NCI-H1105 treated with DMSO at 0.1 percent for 48 hours (cell line): ENCODE measurements at regions not wholly inside any gene's neighbourhood (a gene's known extent, or its start where the extent isn't known, plus 50 kb on each side); places are given as distances from the start of the nearest gene placed in this dataset.

Experiments
- DNase-seq: peaks from one replicate; lab custom pipeline; 2025; lab: John Stamatoyannopoulos, UW

- no peak for DNase-seq
These were observed 53.0 kb downstream of the RASSF10 start for GRCh38 chr11:13062115-13062514.

DNA sequence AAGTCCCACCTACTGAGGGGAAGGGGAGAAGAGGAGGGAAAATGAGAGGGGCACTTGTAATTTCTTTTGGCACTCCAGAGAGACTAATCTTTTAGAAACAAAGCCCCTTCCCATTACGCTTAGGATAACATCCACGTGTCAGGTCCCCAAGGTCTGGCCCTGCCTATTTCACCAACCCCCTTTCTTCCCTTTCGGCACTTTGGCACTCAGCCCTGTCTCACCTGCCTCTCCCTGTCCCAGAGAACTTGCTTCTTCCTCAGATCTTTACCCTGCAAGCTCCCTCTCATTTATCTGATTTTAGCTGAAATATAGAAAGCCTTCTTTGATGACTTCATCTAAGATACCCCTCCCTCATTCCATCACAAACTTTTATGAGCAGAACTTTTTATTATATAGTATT lies 55.5 kb downstream of the RASSF10 start:
- no peak for DNase-seq

GRCh38 chr11:13065200-13065787 lies 56.2 kb downstream of the RASSF10 start:
- no peak for DNase-seq

DNA sequence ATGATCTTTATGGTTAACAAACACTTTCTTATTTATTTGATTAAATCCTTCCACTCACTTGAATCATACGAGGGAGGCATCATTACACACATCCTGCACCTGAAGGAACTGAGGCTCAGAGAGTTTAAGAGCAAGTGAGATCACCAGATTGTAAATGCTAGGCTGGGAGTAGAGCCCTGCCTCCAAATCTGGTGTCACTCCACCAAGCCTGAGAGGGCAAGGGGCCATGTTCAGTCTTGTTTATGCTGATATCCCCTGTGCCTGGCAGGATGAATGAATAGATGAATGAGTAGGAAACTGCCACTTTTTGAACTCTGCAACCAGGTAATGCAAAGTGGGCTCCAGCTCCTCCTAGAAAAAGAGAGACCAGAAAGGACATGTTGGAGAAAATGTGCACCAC lies 59.1 kb downstream of the RASSF10 start:
- DNase-seq, result no peak

DNA sequence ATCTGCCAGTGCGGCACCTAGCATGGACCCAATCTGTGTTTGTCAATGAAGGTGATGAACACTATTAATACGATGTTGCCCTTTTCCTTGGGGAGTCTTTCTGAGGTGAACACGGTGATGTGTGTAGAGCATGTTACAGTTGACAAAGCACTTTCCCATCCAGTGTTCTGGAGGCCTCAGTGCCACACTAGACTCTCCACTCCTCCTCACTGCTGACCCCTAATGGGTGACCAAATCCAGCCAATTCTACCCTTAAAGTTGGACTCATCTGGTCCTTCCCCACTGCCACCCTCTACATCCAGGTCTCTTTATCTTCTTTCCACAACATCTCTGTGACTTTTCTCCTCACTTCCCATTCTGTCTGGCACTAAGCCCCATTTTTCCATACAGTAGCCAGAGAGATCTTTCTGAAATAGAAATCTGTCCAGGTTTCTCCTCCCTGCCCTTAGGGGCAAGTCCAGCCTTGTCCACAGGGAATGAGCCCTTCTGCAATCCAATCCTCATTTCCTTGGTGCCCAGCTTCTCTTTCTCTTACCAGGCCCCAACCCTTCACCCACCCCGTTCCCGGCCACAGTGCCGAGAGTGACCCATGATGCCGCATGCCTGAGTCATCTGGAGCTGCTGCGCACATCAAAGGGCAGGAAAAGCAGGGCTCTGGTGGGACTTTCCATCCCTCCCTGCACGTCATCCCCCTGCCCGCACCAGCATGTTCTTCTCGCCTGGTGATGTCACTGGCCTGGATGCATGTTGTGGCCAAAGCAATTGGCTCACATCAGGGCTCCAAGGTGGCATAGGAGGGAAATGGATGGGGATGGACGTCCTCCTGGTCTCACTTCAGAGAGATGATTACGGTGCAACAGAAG lies 64.2 kb downstream of the RASSF10 start:
- DNase-seq, result no peak

DNA sequence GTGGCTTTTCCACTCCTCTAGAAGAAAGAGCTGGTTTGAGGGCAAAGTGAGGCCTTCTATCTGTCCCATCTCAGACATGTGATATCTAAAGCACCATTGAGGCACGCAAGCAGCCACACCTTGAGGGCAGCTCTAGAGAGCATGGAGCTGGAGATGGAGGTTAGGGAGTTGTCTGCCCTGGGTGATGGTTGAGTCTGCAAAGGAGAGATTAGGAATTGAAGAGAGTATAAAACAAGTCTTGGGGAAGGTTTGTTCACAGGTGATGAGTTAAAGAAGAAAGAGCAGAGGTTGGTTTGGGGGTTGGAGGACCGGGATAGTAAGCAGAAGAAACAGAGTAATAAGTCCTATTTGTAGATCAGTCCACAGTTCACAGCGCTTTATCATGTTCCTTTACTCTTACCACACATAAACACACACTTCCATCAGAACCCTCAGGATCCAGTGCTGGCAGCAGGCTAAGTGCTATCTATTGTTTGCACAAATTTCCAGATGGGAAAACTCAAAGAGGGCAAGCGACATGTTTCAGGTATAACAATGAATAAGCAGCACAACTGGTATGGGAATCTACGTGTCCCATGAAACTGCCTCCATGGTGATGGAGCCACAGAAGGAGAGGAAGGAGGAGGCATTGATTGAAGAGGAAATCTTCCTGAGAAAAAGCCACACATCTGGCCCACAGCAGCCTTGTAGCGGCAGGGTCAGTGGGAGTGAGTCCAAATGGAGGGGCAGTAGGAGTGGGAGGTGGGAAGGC lies 65.8 kb downstream of the RASSF10 start:
- no peak for DNase-seq

GRCh38 chr11:13076961-13077360 lies 67.8 kb downstream of the RASSF10 start:
- DNase-seq, result no peak

GRCh38 chr11:13080861-13081260 lies 71.7 kb downstream of the RASSF10 start:
- DNase-seq, result no peak

DNA sequence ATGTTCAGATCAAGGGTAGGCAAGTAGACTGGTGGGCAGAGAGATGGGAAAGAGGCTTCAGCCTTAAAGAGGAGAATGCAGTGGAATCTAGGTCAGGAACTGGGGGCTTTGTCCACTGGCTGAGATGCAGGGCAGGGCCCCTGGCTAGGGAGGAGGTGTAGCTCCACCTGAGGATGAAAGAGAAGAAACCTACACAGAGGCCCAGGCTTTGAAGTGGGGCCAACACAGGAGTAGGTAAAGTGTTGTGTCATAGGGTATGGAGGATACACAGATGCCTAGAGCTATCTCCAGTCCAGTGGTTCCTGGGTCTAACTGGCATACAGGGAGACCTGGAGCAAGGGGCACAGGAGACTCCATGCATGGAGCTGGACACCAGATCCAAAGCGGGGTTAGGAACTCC lies 73.5 kb downstream of the RASSF10 start:
- DNase-seq, result no peak

- DNase-seq, result no peak
These were observed 81.2 kb downstream of the RASSF10 start for GRCh38 chr11:13090228-13090708.

GRCh38 chr11:13091373-13091772 lies 82.3 kb downstream of the RASSF10 start:
- no peak for DNase-seq

GRCh38 chr11:13091804-13092203 lies 82.7 kb downstream of the RASSF10 start:
- no peak for DNase-seq

DNA sequence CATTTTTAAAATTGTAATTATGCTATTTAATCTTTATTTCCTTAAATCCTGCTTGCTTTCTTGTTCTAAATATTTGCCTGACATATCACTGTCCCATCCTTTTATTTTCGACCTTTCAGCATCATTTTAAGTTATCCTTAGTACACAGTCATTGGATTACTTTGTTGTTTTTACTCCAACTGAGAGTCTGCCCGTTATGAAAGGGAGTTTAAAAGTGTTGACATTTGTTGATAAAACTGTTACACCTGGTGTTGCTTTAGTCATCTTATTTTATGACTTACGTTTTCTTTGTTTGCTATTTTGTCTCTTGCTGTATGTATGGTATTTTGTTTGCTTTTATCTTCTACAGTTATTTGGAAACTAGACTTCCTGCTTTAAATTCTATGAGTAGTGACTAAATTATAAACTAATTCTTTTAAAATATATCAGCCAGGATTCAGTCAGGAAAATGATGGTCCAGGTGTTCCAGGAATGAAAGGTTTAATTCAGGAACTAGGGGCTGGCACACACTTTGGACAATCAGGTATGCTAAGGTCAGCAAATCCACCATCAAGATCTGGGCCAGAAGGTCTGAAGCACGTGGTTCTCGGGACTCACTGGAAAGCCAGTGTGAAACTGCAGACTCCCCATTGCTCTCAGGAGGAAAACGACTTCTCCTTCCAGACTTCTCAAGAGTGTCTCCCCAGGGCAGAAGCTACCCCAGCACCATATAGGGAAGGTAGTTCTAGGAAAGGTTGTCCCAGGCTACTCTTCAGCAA lies 86.0 kb downstream of the RASSF10 start:
- no peak for DNase-seq

GRCh38 chr11:13098063-13098462 lies 88.9 kb downstream of the RASSF10 start:
- DNase-seq, result no peak

DNA sequence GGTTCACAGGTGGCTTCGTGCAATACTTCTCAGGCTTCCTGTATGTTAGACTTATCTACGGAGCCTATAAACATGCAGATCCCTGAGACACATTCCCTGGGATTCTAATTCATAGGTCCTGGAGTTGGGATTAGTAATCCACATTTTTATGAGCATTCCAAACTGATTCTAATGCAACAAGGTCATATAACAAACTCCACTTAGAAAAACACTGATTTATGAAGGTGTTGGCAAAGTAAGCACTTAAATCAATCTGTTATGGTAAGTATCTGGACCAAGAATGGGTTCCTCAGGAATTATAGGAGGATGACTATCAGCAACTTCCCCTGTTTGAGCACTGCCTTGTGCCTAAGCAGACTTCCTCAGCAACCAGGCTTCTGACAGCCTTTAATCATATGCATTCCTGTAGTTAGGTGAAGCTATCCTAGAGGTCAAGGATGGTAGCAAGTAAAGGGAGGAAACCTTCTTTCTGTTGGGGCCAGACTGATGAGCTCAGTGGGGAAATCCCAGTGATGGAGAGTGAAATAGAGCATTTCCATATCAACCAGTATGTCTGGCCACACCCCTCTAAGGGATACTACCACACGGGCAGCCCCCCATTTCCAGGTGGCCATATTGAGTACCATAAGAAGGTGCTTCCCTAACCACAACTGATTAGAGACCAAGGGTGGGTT lies 89.6 kb downstream of the RASSF10 start:
- no peak for DNase-seq

GRCh38 chr11:13101644-13102512 lies 92.8 kb downstream of the RASSF10 start:
- DNase-seq, result no peak

GRCh38 chr11:13102513-13102840 lies 93.4 kb downstream of the RASSF10 start:
- no peak for DNase-seq

- no peak for DNase-seq
These were observed 93.9 kb downstream of the RASSF10 start for GRCh38 chr11:13102865-13103539.

GRCh38 chr11:13103962-13104554 lies 94.9 kb downstream of the RASSF10 start:
- DNase-seq, result no peak
